ENCODE measurements at regions not wholly inside any gene's neighbourhood (a gene's known extent, or its start where the extent isn't known, plus 50 kb on each side); places are given as distances from the start of the nearest gene placed in this dataset.

DNA sequence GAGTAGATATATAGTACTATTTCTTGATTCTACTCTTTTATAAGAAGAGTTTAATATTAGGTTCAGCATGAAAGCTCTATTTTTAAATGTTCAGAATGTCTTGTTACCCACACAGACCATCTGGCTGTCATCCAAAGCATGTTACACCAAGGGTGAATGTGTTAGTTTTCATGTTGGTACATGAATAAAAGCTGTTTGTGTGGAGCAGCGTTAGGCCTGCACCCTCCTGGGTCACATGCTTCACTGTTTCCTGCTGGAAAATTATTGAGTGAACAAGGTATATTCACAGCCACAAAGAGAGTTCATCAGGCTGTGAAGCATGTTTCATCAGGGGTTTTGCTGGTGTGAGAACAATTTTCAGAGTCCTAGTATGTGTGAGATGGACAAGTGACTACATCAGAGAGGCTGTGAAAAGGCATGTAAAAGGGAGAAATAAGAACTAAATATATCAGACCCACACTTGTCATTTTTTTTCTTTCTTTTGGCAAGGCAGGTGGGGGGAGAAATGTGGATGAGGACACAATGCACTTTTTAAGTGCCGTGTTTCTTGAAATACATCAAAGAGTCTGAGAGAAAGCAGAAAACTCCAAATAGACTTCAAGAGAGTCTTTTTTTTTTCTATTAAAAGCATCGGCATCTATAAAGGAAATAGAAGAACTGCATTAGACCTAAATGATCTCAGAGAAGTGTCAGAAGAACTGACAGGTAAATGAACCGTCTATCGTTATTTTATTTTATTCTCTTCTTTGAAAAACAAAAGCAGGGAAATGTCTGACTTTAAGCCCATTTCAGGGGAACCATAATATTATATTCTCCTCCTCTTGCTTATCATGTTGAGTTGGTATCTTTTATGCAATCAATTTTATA lies 2429.7 kb downstream of the PCDH7 start:
- DNase-seq: peak; percentile 3

DNA sequence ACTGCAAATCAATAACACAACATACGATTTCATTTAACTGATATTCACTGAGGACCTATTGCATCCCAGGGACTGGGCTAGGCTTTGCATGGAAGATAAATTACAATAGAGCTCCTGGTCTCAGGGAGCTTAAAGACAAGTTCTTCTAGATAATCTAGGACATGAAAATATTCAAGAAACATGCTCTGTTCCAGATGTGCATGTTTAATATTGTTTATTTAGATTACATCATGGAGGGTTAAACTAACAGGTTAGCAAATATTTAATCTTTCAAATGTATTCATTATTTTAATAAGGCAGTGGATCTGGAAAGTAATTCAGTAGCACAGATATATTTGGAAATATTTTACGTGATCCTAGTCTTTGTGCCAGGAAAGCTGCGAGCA lies 2430.3 kb downstream of the PCDH7 start:
- DNase-seq: no peak

DNA sequence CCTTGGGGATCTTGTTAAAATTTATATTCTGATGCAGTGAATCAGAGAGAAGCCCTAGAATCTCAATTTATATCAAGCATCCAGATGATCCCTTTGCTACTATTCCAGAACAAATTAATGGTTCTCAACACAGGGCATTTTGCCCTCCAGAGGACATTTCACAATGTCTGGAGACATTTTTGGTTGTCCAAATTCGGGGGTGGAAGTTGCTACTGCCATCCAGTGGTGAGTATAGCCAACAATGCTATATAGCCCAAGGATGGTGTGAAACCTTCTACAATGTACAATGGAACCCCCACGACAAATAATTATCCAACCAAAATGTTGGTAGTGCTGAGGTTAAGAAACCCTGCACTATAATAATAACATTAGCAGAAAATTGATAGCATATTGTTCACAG lies 2440.0 kb downstream of the PCDH7 start:
- no peak for DNase-seq

DNA sequence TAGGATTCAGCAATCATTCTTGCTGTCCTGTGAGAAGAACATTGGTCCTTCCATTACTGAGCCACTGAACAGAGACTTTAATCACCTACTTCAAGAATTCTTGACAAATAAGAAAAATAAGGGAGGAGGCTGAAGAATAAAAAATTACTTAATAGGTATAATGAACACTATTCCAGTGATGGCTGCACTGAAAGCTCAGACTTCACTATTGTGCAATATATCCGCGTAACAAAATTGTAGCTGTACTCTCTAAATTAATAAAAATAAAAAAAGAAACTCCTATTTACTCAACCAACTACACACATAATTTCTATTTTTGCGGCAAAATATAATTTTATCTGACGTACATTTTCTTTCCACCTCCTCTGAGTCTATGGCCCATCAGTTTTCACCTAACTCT lies 2441.0 kb downstream of the PCDH7 start:
- no peak for DNase-seq

DNA sequence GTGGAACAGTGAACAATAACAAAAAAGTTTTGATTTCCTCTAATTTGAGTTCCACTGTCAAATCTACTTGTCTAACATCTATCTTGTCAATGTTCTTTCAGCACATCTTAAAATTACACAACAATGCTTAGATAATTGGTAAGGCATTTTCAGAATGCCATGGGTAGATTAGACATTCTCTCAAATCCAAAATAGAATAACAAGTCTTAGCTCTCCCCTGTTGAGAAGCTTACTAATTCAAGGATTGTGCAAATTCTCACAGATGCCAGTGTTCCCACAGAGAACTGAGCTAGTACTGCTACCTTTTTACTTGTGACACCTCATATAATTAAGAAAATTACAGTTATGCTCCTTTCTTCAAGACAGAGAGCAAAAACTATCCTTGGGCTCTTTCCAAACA lies 2442.0 kb downstream of the PCDH7 start:
- DNase-seq: no peak

DNA sequence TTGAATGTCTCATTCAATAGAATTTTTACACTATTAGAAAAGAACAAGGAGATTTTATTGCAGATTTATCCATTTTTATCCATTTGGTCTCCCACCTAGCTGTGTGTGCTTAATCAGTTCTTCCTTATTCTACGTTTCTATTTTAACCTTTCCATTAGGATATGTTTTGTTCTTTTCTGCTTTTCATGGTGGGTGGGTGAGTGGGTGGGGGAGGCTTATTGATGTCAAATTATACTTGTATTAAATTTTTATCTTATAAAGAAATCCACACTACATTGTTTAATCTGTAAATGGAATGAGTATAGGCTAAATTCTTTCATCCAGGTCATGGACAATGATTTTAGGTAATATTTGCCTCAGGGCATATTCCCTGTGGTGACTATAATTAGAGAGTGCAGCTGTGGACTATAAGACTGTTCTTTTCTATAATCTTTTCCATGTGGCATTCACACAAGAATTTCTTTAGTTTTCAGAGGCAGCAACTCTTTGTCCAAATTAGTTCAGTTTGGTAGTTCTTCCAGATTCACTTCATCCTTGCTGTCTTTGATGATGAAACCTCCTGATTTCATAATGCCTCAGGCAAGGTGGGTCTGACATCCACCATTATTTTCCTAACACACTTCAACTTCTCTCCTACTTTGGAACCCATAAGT lies 2451.8 kb downstream of the PCDH7 start:
- DNase-seq: no peak

DNA sequence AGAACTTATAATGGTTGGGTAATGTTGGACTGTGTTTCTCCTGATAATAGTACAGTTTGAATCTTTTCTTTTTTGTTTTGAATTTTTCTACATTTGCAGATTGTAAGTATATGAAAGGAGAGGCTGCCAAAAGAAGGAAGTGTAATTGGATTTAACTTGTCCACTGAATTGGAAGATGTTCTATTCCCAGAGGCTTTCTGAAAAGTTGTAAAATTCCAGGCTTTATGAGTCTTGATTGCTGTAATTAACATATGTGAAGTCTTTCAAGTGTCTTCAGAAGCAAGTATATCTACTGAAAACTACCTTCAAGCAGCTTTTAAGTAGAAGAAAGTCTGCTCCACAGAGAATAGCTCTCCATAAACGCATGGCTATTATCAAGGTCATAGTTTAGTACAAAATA lies 2456.4 kb downstream of the PCDH7 start:
- no peak for DNase-seq

DNA sequence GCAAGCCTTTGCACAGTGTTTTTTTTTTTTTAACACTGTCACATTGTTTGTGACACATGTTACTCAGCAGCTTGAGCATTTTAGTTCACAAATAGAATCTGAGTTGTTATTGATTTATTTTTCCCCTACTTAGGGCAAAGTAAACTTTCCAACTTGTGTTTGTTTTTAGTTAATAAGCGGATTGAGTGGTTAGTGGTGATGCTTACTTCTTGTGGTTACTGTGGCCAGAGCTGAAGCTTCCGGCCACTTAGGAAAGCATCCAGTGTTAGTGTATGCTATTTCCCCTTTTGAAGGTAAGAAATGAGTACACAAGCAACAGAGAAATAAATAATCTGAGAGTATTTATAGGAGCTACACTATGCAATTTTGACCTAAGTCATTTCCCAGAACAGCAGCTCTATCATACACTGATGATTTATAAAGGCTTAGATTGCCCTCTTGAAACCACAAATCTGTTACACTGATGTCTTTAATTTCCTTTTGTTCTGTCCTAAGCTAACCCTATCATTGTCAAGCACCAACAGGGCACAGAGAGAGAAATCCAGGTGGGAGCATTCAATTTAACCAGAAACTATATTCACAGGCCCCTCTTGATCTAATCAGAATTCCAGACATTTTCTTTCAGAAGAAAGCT lies 2464.6 kb downstream of the PCDH7 start:
- DNase-seq: no peak

DNA sequence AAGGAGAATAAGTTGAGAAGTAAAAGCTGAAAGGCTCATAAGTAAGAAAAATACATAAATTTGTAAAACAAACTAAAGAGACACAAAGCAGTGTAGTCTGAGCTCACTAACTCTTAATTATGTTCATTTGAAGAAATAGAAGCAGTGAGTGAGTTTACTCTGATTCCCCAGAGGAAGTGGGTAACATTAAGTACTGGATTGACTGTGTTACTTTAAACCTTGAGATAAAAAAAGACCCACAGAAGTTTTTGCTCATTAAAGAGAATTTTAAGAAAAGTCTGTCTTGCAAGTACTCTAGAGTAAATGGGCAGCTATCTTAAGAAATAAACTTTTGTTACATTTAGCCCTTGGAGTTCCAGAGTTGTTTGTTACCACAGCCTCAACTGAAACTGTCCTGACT lies 2466.9 kb downstream of the PCDH7 start:
- no peak for DNase-seq

DNA sequence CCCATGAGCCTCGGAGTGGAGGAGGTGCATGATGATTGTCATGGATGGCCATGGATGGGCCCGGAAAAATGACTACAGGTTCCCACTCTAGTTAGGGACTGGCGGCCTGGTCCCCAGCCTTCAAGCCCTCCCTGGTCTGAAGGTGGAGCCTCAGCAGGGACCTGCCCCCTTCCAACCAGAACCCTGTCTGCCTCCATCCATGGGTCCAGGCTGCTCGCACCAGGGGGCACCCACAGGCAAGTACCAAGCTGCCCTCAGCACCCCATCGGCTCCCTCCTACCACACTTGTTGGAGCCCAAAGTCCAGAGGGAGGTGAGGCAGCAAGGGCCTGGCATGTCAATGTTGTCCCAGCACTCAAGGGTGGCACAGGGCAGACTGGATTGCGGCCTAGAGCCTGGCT lies 2468.6 kb downstream of the PCDH7 start:
- DNase-seq: no peak

DNA sequence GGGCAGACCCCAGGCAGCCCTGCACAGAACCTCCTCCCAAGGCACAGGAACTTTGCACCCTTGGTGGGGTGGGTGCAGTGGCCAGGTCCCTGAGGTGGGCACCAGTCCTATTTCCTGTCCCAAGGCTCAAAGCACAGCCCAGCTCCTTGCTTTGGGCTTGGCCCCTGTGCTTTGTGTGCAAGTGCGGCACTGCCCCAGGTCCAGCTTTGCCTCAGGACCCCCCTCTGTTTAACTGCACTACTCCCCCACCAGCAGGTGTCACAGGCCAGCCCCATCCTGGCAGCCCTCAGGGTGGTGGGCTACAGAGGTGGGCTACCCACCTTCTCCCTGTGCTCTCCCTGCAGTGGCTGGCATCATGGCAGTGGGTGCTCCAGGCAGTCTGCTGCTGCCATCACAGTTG lies 2469.0 kb downstream of the PCDH7 start:
- DNase-seq: no peak

DNA sequence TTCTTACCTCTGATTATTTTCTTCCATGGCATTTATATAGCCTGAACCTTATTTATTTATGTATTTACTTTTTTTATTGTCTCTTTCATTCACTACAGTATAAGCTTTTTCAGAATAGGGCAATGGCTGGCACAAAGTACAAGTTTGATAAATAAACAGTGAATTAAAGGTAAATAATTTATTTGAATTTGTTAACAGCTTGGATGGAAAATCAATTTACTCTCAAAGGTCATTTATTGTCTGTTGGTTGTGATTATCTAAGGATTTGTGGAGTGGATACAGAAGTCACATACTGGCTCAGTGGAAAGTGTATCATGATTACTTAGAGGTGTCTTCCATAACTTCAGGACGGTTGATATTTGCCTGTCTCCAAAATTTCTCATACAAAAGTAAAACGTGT lies 2472.9 kb downstream of the PCDH7 start:
- DNase-seq: no peak

DNA sequence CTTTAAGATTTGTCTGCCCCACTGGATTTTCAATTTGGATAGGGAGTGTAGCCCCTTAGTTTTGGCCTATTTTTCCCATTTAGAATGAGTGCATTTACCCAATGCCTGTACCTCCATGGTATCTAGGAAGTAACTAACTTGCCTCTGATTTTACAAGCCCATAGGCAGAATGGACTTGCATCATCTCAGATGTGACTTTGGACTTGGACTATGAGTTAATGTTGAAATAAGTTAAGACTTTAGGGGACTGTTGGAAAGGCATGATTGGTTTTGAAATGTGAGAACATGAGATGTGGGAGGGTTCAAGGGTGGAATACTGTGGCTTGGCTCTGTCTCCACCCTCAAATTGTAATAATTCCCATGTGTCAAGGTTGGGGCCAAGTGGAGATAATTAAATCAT lies 2480.2 kb downstream of the PCDH7 start:
- DNase-seq: no peak

DNA sequence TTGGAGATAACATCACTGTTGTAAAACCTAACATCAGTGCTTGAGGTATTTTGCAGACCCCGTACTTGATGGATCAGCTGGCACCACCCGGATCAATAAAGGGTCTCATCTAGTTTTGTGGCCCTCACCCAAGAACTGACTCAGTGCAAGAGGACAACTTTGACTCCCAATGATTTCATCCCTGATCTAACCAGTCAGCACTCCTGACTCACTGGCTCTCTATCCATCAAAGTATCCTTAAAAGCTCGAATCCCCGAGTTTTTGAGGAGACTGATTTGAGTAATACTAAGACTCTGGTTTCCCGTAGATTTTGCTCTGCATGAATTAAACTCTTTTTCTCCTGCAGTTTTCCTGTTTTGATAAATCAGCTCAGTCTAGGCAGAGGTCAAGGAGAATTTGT lies 2498.1 kb downstream of the PCDH7 start:
- DNase-seq: no peak

DNA sequence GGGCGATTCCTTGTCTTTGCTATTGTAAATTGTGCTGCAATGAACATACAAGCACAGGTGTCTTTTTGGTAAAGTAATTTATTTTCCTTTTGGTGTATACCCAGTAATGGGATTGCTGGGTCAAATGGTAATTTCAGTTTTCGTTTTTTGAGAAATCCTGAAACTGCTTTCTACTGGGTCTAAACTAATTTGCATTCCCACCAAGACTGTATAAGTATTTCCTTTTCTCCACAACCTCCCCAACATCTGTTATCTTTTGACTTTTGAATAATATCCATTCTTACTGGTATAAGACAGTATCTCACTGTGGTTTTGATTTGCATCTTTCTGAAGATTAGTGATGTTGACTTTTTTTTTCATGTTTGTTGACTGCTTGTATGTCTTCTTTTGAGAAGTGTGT lies 2506.0 kb downstream of the PCDH7 start:
- DNase-seq: no peak

DNA sequence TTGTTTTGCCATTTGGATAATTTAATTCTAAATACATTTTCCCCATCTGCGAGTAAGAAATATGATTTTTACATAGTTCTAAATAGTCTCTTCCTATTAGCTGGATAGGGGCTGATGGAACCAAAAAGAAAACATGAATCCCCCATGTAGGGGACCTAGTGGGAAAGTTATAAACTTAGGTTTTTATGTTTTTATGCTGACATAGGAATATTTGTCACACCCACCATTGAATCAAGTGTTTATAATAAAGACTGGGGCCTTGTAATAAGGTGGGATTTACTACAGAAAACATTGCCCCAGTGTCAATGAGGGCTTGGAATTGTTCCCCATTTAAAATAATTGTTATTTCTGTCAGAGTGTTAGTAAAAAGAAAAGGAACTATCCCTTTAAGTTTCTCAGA lies 2506.6 kb downstream of the PCDH7 start:
- no peak for DNase-seq

DNA sequence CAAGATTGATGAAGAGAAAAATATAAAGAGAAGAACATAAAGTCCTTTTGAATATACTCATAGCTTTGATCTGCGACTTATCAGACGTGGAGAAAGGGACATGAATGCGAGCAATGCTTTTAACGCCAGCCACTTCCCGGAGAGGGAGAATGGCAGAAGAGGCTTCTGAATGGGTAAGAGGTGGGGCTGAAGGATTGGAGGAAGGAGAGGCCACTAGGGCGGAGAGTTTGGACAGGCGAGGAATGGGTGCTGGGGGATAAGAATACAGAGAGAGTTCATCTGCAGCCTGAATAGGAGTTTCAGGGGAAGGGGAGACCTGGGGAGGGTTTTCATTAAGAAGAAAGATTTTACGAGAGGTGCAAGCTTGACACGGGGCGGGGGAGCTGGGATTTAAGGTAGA lies 2534.9 kb downstream of the PCDH7 start:
- DNase-seq: no peak

DNA sequence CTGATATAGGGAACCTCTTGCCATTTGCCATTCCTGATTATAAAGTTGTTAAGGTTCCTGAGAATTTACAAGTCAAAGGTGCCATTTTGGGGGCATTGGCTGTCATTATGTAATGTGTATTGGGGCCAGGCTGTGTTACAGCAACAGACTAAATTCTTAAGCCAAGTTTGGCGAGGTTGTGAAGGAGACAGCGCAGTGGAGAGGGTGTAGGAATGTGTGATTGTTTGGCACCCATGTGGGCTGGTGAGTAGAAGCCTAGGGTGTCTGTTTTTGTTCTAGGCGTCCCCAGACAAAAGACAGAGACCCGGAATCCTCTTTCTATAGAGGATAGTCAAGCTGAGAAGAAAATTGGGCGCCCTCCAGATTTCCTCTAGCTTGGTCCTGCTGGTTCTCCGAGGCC lies 2535.3 kb downstream of the PCDH7 start:
- no peak for DNase-seq

DNA sequence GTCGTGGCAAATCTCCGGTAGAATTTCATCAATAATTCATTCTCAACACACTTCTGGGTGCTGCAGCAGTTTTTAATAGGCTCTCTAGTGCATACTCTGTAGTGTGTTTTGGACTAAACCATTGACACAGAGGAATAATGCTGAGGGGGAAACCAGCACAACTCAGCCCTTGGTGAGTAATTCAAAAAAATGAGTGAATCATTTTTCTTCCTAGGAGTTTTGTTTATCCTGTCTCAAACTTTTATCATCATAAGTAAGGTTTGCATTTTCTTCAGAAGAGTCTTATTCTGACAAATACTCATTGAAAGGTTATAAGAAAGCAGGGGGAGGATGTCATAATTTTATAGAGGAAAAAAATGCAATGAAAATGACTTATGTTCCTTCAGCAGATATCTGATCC lies 2542.7 kb downstream of the PCDH7 start:
- no peak for DNase-seq

DNA sequence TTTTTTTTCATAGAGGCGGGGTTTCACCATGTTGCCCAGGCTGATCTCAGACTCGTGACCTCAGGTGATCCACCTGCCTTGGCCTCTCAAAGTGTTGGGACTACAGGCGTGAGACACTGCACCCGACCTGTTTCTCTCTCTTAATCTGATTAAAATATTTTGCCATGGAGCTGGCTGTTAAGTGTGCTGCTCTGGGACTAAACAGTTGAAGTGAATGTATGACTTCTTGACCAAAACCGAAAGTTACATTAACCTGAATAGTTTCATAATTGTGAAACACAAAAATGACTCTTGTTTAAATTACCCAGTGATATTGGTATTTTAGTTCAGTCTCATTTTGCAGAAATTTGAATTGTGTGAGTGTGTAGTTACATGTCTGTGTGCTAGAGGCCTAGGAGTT lies 2548.6 kb downstream of the PCDH7 start:
- DNase-seq: no peak

DNA sequence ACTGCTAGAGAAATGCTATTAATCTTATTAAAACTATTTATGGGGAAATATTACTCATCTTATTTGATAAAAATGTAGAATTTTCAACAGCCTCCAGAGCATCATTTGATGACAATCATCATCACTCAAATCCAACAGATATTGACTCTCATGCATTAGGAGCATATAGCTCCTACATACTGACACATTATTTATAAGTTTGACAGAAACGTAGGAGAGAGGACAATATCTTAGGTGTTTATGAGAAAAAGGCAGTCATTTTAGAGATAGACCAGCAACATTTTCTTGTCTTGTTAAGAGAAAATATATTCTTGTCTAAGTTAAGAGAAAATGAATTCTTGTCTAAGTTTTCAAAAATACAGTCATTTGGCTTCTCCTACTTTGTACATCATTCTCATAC lies 2550.2 kb downstream of the PCDH7 start:
- no peak for DNase-seq

DNA sequence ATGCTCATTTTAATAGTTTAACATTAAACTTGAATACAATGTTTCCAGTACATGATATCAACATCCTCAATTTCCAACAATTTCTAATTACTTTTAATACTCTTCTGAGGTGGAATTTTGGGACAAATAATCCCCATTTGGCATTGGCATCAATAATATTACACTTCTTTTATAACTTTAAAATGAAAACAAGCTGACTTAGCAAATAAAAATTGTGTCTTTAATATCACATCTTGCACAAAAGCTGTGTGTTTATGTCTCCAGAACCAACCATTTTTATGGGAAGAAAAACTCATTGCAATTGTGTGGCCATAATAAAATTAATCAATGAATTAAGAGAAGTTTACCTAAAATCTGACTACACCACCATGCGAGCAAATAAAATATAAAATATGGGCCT lies 2552.6 kb downstream of the PCDH7 start:
- DNase-seq: no peak

DNA sequence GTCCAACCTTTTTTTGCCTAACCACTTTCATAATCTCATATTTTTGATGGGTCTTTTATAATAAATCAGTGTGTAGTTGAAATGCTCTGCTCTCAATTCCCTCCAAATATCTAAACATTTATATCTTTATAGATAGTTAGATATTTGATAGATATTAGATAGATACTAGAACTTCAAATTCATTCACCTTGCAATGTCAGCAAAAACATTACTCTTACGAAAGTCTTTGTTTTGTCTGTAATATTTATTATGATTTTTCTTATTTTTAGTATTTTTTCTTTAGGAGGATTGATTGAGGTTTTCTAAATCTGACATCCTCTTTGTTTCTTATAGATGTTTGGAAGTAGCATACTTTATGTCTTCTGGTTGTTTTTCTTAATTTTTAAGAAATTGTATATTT lies 2563.6 kb downstream of the PCDH7 start:
- DNase-seq: no peak

DNA sequence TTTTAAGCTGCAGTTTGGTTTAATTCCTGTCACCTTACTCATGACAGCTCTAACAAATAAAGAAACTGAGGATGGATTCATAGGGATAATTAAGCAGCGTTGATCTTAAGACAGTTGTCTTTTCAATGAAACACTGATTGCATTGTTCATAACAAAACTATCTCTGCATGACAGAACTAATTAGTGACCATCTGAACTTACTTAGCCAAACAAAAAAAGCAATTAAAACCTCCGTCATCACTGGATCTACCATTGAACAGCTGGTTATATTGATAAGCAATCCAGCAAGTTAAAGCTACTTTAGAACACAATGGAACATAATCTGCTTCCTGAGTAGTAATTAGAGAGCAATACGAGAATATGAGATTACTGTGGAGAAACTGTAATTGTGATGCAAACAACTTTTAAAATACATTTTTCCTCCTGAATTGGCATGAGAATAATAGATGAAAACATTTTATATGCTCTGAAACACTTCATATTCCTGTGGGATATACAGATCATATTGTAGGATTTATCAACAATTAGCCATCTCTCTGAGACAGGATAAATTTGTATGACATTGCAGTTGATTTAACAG lies 2576.8 kb downstream of the PCDH7 start:
- peak; percentile 28 for DNase-seq
